GM23338 (cell line): ENCODE measurements at regions not wholly inside any gene's neighbourhood (a gene's known extent, or its start where the extent isn't known, plus 50 kb on each side); places are given as distances from the start of the nearest gene placed in this dataset.

Experiments used
- ATAC-seq: fragments of 200-7000 bp; cut with Tn5 transposase; 3 replicates; pipeline ENCODE4 v1.9.1; 2020
- DNase-seq: peaks from one replicate; pipeline ENCODE4 v3.0.0-alpha.2; 2015; ENCODE audit warnings: low spot score
- H2AFZ ChIP-seq: fragments of 200-600 bp; sonication (generic); 2 replicates; pipeline ENCODE4 v1.8.0; 2016; ENCODE audit warnings: antibody characterized with exemption, mild to moderate bottlenecking, moderate library complexity
- H3F3A ChIP-seq: fragments of 200-600 bp; sonication (generic); replicated peaks from 2 replicates; pipeline ENCODE4 v1.8.0; 2017; ENCODE audit warnings: antibody characterized with exemption, mixed run types, low read depth
- H3K27ac ChIP-seq: fragments of 200-600 bp; sonication (generic); 2 replicates; pipeline ENCODE4 v1.6.1; 2016; ENCODE audit warnings: low read depth
- H3K27me3 ChIP-seq: fragments of 200-600 bp; sonication (generic); 2 replicates; pipeline ENCODE4 v1.8.0; 2016; ENCODE audit warnings: mild to moderate bottlenecking, mixed run types, moderate library complexity; ENCODE audit not compliant: insufficient read depth
- H3K36me3 ChIP-seq: fragments of 200-600 bp; sonication (generic); 2 replicates; pipeline ENCODE4 v1.8.0; 2016; ENCODE audit warnings: mild to moderate bottlenecking; ENCODE audit not compliant: insufficient read depth
- H3K4me1 ChIP-seq: fragments of 200-600 bp; sonication (generic); 2 replicates; pipeline ENCODE4 v1.8.0; 2016; ENCODE audit warnings: mild to moderate bottlenecking, moderate library complexity; ENCODE audit not compliant: insufficient read depth
- H3K4me2 ChIP-seq: fragments of 200-600 bp; sonication (generic); 2 replicates; pipeline ENCODE4 v1.7.1; 2017; ENCODE audit warnings: mixed run types
- H3K4me3 ChIP-seq: fragments of 200-600 bp; sonication (generic); 2 replicates; pipeline ENCODE4 v1.6.1; 2016; ENCODE audit warnings: mixed run types
- H3K79me2 ChIP-seq: fragments of 200-600 bp; sonication (generic); replicated peaks from 2 replicates; pipeline ENCODE4 v1.8.0; 2017; ENCODE audit warnings: mild to moderate bottlenecking; ENCODE audit not compliant: insufficient read depth
- H3K9me2 ChIP-seq: fragments of 200-600 bp; sonication (generic); 2 replicates; pipeline ENCODE4 v1.8.0; 2017; ENCODE audit not compliant: insufficient read depth
- H4K20me1 ChIP-seq: fragments of 200-600 bp; sonication (generic); replicated peaks from 2 replicates; pipeline ENCODE4 v1.8.0; 2017; ENCODE audit warnings: mild to moderate bottlenecking; ENCODE audit not compliant: insufficient read depth
- H3K27ac Mint-ChIP-seq: 2 replicates; pipeline ENCODE4 v1.8.0; 2020; ENCODE audit warnings: inconsistent platforms, mild to moderate bottlenecking, moderate library complexity, mixed read lengths
- H3K27me3 Mint-ChIP-seq: 3 replicates; pipeline ENCODE4 v1.8.0; 2022; ENCODE audit warnings: low read depth, mild to moderate bottlenecking, moderate library complexity, mixed read lengths, inconsistent platforms; ENCODE audit not compliant: insufficient read depth, poor library complexity
- H3K36me3 Mint-ChIP-seq: 3 replicates; pipeline ENCODE4 v1.8.0; 2021; ENCODE audit warnings: low read depth, mild to moderate bottlenecking, inconsistent platforms, moderate library complexity, mixed read lengths
- H3K4me1 Mint-ChIP-seq: 3 replicates; pipeline ENCODE4 v1.8.0; 2020; ENCODE audit warnings: mild to moderate bottlenecking, inconsistent platforms, mixed read lengths
- H3K4me3 Mint-ChIP-seq: 3 replicates; pipeline ENCODE4 v1.8.0; 2021; ENCODE audit warnings: moderate library complexity, mild to moderate bottlenecking, inconsistent platforms, mixed read lengths
- H3K9me3 Mint-ChIP-seq: 3 replicates; pipeline ENCODE4 v1.8.0; 2020; ENCODE audit warnings: moderate library complexity, mild to moderate bottlenecking, inconsistent platforms, mixed read lengths
- CREB1 ChIP-seq: fragments of 250-450 bp; sonication (Bioruptor Pico); IDR thresholded peaks from 2 replicates; pipeline ENCODE4 v1.5.0; 2020; ENCODE audit warnings: low read depth, mild to moderate bottlenecking, moderate library complexity
- EZH2 ChIP-seq: fragments of 200-600 bp; sonication (generic); IDR thresholded peaks from one replicate; pipeline ENCODE4 v1.8.0; 2017; ENCODE audit warnings: antibody characterized with exemption, mild to moderate bottlenecking, low read depth; ENCODE audit not compliant: unreplicated experiment
- EZH2phosphoT487 ChIP-seq: fragments of 200-600 bp; sonication (generic); IDR thresholded peaks from one replicate; pipeline ENCODE4 v1.8.1; 2018; ENCODE audit warnings: antibody characterized with exemption; ENCODE audit not compliant: unreplicated experiment
- JUNB ChIP-seq: IDR thresholded peaks from one replicate; pipeline ENCODE4 v1.6.1; 2016; ENCODE audit warnings: antibody characterized with exemption; ENCODE audit not compliant: unreplicated experiment
- NANOG ChIP-seq: IDR thresholded peaks from 2 replicates; pipeline ENCODE4 v1.6.1; 2016; ENCODE audit warnings: antibody characterized with exemption, borderline replicate concordance
- POLR2AphosphoS5 ChIP-seq: IDR thresholded peaks from 2 replicates; pipeline ENCODE4 v1.6.1; 2016; ENCODE audit warnings: antibody characterized with exemption, low read depth
- REST ChIP-seq: IDR thresholded peaks from one replicate; pipeline ENCODE4 v1.6.1; 2018; ENCODE audit warnings: antibody characterized with exemption; ENCODE audit not compliant: unreplicated experiment
- STAT1 ChIP-seq: IDR thresholded peaks from one replicate; pipeline ENCODE4 v1.6.1; 2016; ENCODE audit warnings: antibody characterized with exemption; ENCODE audit not compliant: unreplicated experiment
- ZNF331 ChIP-seq: fragments of 250-450 bp; sonication (Bioruptor Pico); IDR thresholded peaks from 2 replicates; pipeline ENCODE4 v1.5.0; 2020; ENCODE audit warnings: low read depth, mild to moderate bottlenecking, moderate library complexity
- ZNF462 ChIP-seq: fragments of 250-450 bp; sonication (Bioruptor Pico); IDR thresholded peaks from 2 replicates; pipeline ENCODE4 v1.5.0; 2020; ENCODE audit warnings: mild to moderate bottlenecking, moderate library complexity

- no peak for TF ChIP-seq REST
- TF ChIP-seq ZNF331, result no peak
- TF ChIP-seq NANOG, result no peak
- TF ChIP-seq JUNB, result no peak
- no peak for TF ChIP-seq CREB1 (CRISPR knock-in tag)
These were observed 513.5 kb downstream of the AGTPBP1 start (continued) for GRCh38 chr9:85228111-85228855.

GRCh38 chr9:85225180-85225579 lies 516.6 kb downstream of the AGTPBP1 start:
- Mint-ChIP-seq H3K27ac (no peak overlapping the region), H3K9me3 (no peaks in the 10 kb centered on the region), H3K4me3 (no peak overlapping the region), H3K27me3 (no peaks in the 10 kb centered on the region), H3K4me1 (no peaks in the 10 kb centered on the region; the same call in 2 of the 3 replicates), H3K36me3 (no peaks in the 10 kb centered on the region)
- Histone ChIP-seq H2AFZ (no peak overlapping the region), H3K36me3 (no peaks in the 10 kb centered on the region), H3K27ac (no peak overlapping the region), H3F3A (no peaks in the 10 kb centered on the region), H3K4me1 (no peaks in the 10 kb centered on the region), H3K27me3 (no peaks in the 10 kb centered on the region), H3K79me2 (no peaks in the 10 kb centered on the region), H3K4me3 (no peak overlapping the region), H3K4me2 (no peak overlapping the region), H3K9me2 (no peaks in the 10 kb centered on the region), H4K20me1 (no peaks in the 10 kb centered on the region)
- DNase-seq (no peak), ATAC-seq (no peak)
- TF ChIP-seq EZH2phosphoT487 (no peak), JUNB (no peak), CREB1 (CRISPR knock-in tag) (no peak), NANOG (no peak), ZNF462 (CRISPR knock-in tag) (no peak), EZH2 (no peak), POLR2AphosphoS5 (no peak), STAT1 (no peak), REST (no peak)
